Erythroblast (primary cell): ENCODE measurements at regions not wholly inside any gene's neighbourhood (a gene's known extent, or its start where the extent isn't known, plus 50 kb on each side); places are given as distances from the start of the nearest gene placed in this dataset.

ENCODE experiments used
- DNase-seq, 2 experiments: peaks; one replicate each; lab custom pipeline; 2025; lab: John Stamatoyannopoulos, UW
- GATA1 ChIP-seq: IDR thresholded peaks from 2 replicates; pipeline ENCODE4 v1.6.1; 2011; ENCODE audit warnings: low read depth, mild to moderate bottlenecking, control low read depth, low read length, moderate library complexity
- POLR2A ChIP-seq: IDR thresholded peaks from 2 replicates; pipeline ENCODE4 v1.6.1; 2011; ENCODE audit warnings: mild to moderate bottlenecking, low read length

- TF ChIP-seq GATA1 (no peak), POLR2A (no peak)
Measured at GRCh38 chr6:25017932-25018567, 82.3 kb upstream of the RIPOR2 start.

GRCh38 chr6:25018568-25018954, 82.8 kb upstream of the RIPOR2 start:
- TF ChIP-seq GATA1 (no peak), POLR2A (no peak)
- DNase-seq = no peak

More at GRCh38 chr6:25017932-25018567, 82.3 kb upstream of the RIPOR2 start:
- DNase-seq = peak; percentile 61 to 62

GRCh38 chr6:25022140-25022553, 86.4 kb upstream of the RIPOR2 start:
- no peak for DNase-seq
- TF ChIP-seq GATA1 (no peak), POLR2A (no peak)

GRCh38 chr6:25023781-25024180, 88.0 kb upstream of the RIPOR2 start:
- TF ChIP-seq GATA1 (no peak), POLR2A (no peak)

GRCh38 chr6:25024821-25025220, 89.1 kb upstream of the RIPOR2 start:
- TF ChIP-seq POLR2A (no peak), GATA1 (no peak)
- no peak for DNase-seq

More at GRCh38 chr6:25023781-25024180, 88.0 kb upstream of the RIPOR2 start:
- no peak for DNase-seq

- TF ChIP-seq POLR2A (no peak), GATA1 (no peak)
- no peak for DNase-seq
Measured at GRCh38 chr6:25025248-25025918, 89.6 kb upstream of the RIPOR2 start.

GRCh38 chr6:25025919-25026301, 90.2 kb upstream of the RIPOR2 start:
- no peak for TF ChIP-seq POLR2A
- no peak for TF ChIP-seq GATA1
- DNase-seq = no peak

- no peak for TF ChIP-seq POLR2A
- no peak for TF ChIP-seq GATA1
- DNase-seq = no peak
Measured at GRCh38 chr6:25026723-25027122, 91.0 kb upstream of the RIPOR2 start.

GRCh38 chr6:25027221-25027916, 91.6 kb upstream of the RIPOR2 start:
- DNase-seq = no peak
- TF ChIP-seq POLR2A (no peak), GATA1 (no peak)

GRCh38 chr6:25028328-25028727, 92.6 kb upstream of the RIPOR2 start:
- TF ChIP-seq POLR2A (no peak), GATA1 (no peak)

GRCh38 chr6:25032934-25033333, 97.2 kb upstream of the RIPOR2 start:
- no peak for DNase-seq

More at GRCh38 chr6:25028328-25028727, 92.6 kb upstream of the RIPOR2 start:
- DNase-seq = no peak

GRCh38 chr6:25034431-25034921, 98.7 kb upstream of the RIPOR2 start:
- no peak for TF ChIP-seq POLR2A
- no peak for TF ChIP-seq GATA1
- DNase-seq = peak in 1 of 2 experiments; percentile 13

More at GRCh38 chr6:25032934-25033333, 97.2 kb upstream of the RIPOR2 start:
- no peak for TF ChIP-seq GATA1
- no peak for TF ChIP-seq POLR2A

- TF ChIP-seq GATA1 = no peak
- TF ChIP-seq POLR2A = no peak
- DNase-seq = no peak
Measured at GRCh38 chr6:25035174-25035511, 99.4 kb upstream of the RIPOR2 start.
